HEK293 (cell line): ENCODE measurements at regions not wholly inside any gene's neighbourhood (a gene's known extent, or its start where the extent isn't known, plus 50 kb on each side); places are given as distances from the start of the nearest gene placed in this dataset.

Source experiments
- CTCF ChIA-PET: fragments of 350-600 bp; formaldehyde crosslinking; extraction: SDS; loops from one replicate; lab custom pipeline; 2021; ENCODE audit warnings: antibody characterized with exemption; lab: Yijun Ruan, JAX
- POLR2A ChIA-PET: fragments of 300-600 bp; formaldehyde crosslinking; extraction: SDS; loops from one replicate; lab custom pipeline; 2020; ENCODE audit warnings: antibody characterized with exemption, inconsistent platforms; lab: Yijun Ruan, JAX
- H3K27ac ChIP-seq: fragments of 200-500 bp; sonication (Bioruptor generic); 2 replicates; pipeline ENCODE4 v1.5.1; 2014; ENCODE audit warnings: low read depth, low read length, control low read depth, inconsistent platforms; ENCODE audit errors: extremely low read depth
- H3K36me3 ChIP-seq, 2 experiments: fragments of 200-500 bp in 1 of 2; sonication (Bioruptor generic) in 1 of 2; 1 replicate in 1 of 2; 2 replicates in 1 of 2; pipeline ENCODE4 v1.5.1; 2014 to 2017; ENCODE audit warnings: inconsistent platforms in 2 of 2, low read length in 2 of 2; ENCODE audit not compliant: control insufficient read depth in 2 of 2, insufficient read depth in 1 of 2
- H3K4me1 ChIP-seq: fragments of 200-500 bp; sonication (Bioruptor generic); 2 replicates; pipeline ENCODE4 v1.5.1; 2014; ENCODE audit warnings: mild to moderate bottlenecking, low read length, inconsistent platforms; ENCODE audit not compliant: control insufficient read depth, insufficient read depth
- H3K4me3 ChIP-seq: 2 replicates; pipeline ENCODE4 v1.5.1; 2011; ENCODE audit warnings: low read depth, mild to moderate bottlenecking, control low read depth, low read length, moderate library complexity
- H3K9me3 ChIP-seq: fragments of 200-500 bp; sonication (Bioruptor generic); 2 replicates; pipeline ENCODE4 v1.5.1; 2014; ENCODE audit warnings: low read depth, low read length, inconsistent platforms; ENCODE audit not compliant: control insufficient read depth, insufficient read depth
- BCL11B ChIP-seq: fragments of 450-650 bp; formaldehyde crosslinking; IDR thresholded peaks from 2 replicates; pipeline ENCODE4 v1.5.1; 2016; ENCODE audit warnings: low read depth, missing biosample characterization, missing genetic modification characterization
- FEZF1 ChIP-seq: fragments of 450-650 bp; formaldehyde crosslinking; IDR thresholded peaks from 2 replicates; pipeline ENCODE4 v1.5.1; 2016; ENCODE audit warnings: missing biosample characterization, missing genetic modification characterization
- GLIS1 ChIP-seq: fragments of 450-650 bp; formaldehyde crosslinking; IDR thresholded peaks from 2 replicates; pipeline ENCODE4 v1.5.1; 2016; ENCODE audit warnings: missing biosample characterization, missing genetic modification characterization
- GLIS2 ChIP-seq: fragments of 450-650 bp; formaldehyde crosslinking; IDR thresholded peaks from 2 replicates; pipeline ENCODE4 v1.5.1; 2016; ENCODE audit warnings: missing biosample characterization, missing genetic modification characterization
- HOXA7 ChIP-seq: sonication (generic); formaldehyde crosslinking; IDR thresholded peaks from 2 replicates; pipeline ENCODE4 v1.8.1; 2022; ENCODE audit warnings: missing genetic modification reagents, borderline replicate concordance
- PRDM1 ChIP-seq: fragments of 450-650 bp; formaldehyde crosslinking; IDR thresholded peaks from 2 replicates; pipeline ENCODE4; 2016; ENCODE audit warnings: missing biosample characterization, missing genetic modification characterization
- RBAK ChIP-seq: fragments of 450-650 bp; formaldehyde crosslinking; IDR thresholded peaks from 2 replicates; pipeline ENCODE4 v1.5.1; 2016; ENCODE audit warnings: missing biosample characterization, missing genetic modification characterization
- TRIM28 ChIP-seq: IDR thresholded peaks from 2 replicates; pipeline ENCODE4 v1.6.1; 2011; ENCODE audit warnings: low read length, control low read depth, borderline replicate concordance
- ZBTB8A ChIP-seq: fragments of 450-650 bp; formaldehyde crosslinking; IDR thresholded peaks from 2 replicates; pipeline ENCODE4 v1.5.1; 2016; ENCODE audit warnings: missing biosample characterization, missing genetic modification characterization
- ZEB2 ChIP-seq: fragments of 450-650 bp; formaldehyde crosslinking; IDR thresholded peaks from 2 replicates; pipeline ENCODE4 v1.5.1; 2016; ENCODE audit warnings: missing biosample characterization, missing genetic modification characterization
- ZNF175 ChIP-seq: fragments of 450-650 bp; formaldehyde crosslinking; IDR thresholded peaks from 2 replicates; pipeline ENCODE4 v1.5.1; 2016; ENCODE audit warnings: missing biosample characterization, missing genetic modification characterization
- ZNF202 ChIP-seq: fragments of 450-650 bp; formaldehyde crosslinking; IDR thresholded peaks from 2 replicates; pipeline ENCODE4 v1.5.1; 2016; ENCODE audit warnings: missing biosample characterization, missing genetic modification characterization, borderline replicate concordance
- ZNF280C ChIP-seq: fragments of 450-650 bp; formaldehyde crosslinking; IDR thresholded peaks from 2 replicates; pipeline ENCODE4 v1.5.1; 2016; ENCODE audit warnings: missing biosample characterization, missing genetic modification characterization
- ZNF280D ChIP-seq: fragments of 450-650 bp; formaldehyde crosslinking; IDR thresholded peaks from 2 replicates; pipeline ENCODE4 v1.5.1; 2016; ENCODE audit warnings: missing biosample characterization, missing genetic modification characterization
- ZNF311 ChIP-seq: fragments of 450-650 bp; formaldehyde crosslinking; IDR thresholded peaks from 2 replicates; pipeline ENCODE4 v1.5.1; 2017; ENCODE audit warnings: missing biosample characterization, missing genetic modification characterization, borderline replicate concordance
- ZNF350 ChIP-seq: fragments of 450-650 bp; formaldehyde crosslinking; IDR thresholded peaks from 2 replicates; pipeline ENCODE4 v1.5.0; 2017; ENCODE audit warnings: missing biosample characterization, mild to moderate bottlenecking, missing genetic modification characterization
- ZNF366 ChIP-seq: fragments of 450-650 bp; formaldehyde crosslinking; conservative IDR thresholded peaks from 2 replicates; pipeline ENCODE4 v1.5.1; 2016; ENCODE audit warnings: missing biosample characterization, missing genetic modification characterization
- ZNF426 ChIP-seq: fragments of 450-650 bp; formaldehyde crosslinking; IDR thresholded peaks from 2 replicates; pipeline ENCODE4 v1.5.1; 2017; ENCODE audit warnings: missing biosample characterization, missing genetic modification characterization, mild to moderate bottlenecking, inconsistent platforms, moderate library complexity
- ZNF48 ChIP-seq: fragments of 450-650 bp; formaldehyde crosslinking; IDR thresholded peaks from 2 replicates; pipeline ENCODE4 v1.5.1; 2016; ENCODE audit warnings: missing biosample characterization, missing genetic modification characterization
- ZNF501 ChIP-seq: fragments of 450-650 bp; formaldehyde crosslinking; IDR thresholded peaks from 2 replicates; pipeline ENCODE4 v1.5.1; 2016; ENCODE audit warnings: missing biosample characterization, missing genetic modification characterization
- ZNF521 ChIP-seq: fragments of 450-650 bp; formaldehyde crosslinking; IDR thresholded peaks from 2 replicates; pipeline ENCODE4 v1.5.1; 2017; ENCODE audit warnings: missing biosample characterization, mild to moderate bottlenecking, missing genetic modification characterization
- TF ChIP-seq, protein P1 (sequence below): fragments of 450-650 bp; formaldehyde crosslinking; IDR thresholded peaks from 2 replicates; pipeline ENCODE4 v1.5.1; 2016; ENCODE audit warnings: missing biosample characterization, missing genetic modification characterization

GRCh38 chr3:43958005-43958770 is 267.4 kb downstream of the ABHD5 start:
- ChIA-PET CTCF (no interaction called here), POLR2A (no interaction called here)
- no peak for TF ChIP-seq ZBTB8A (tag by site-specific recombination)
- TF ChIP-seq PRDM1 (tag by site-specific recombination): no peak
- TF ChIP-seq RBAK (tag by site-specific recombination): no peak
- TF ChIP-seq ZEB2 (tag by site-specific recombination): no peak
- TF ChIP-seq ZNF311 (tag by site-specific recombination): no peak
- no peak for TF ChIP-seq ZNF501 (tag by site-specific recombination)
- TF ChIP-seq ZNF350: no peak
- no peak for TF ChIP-seq BCL11B (tag by site-specific recombination)
- TF ChIP-seq FEZF1 (tag by site-specific recombination): no peak
- TF ChIP-seq ZNF366 (tag by site-specific recombination): no peak
- no peak for TF ChIP-seq ZNF280C (tag by site-specific recombination)
- TF ChIP-seq GLIS1 (tag by site-specific recombination): no peak
- Histone ChIP-seq H3K9me3 (no peaks in the 10 kb centered on the region), H3K4me3 (no peak overlapping the region), H3K27ac (no peak overlapping the region), H3K36me3 (no peaks in the 10 kb centered on the region), H3K4me1 (no peaks in the 10 kb centered on the region)

DNA sequence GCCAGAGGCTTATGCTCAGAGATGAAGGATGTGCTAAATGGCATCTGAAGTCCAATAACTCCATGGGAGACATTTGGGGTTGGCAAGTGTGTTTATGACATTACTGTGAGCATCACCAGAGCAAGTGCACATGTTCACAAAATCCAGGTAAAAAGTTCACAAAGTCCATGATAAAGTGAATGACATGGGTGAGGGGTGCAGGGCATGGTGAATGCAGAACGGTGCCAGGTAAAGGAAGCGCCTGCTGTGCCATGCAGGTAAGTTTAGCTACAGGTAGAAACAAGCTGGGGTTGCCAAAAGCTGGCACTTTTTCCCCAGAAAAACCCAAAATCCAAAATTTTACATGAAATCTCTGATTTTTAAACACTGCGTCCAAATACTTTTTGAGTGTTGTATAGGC is 268.2 kb downstream of the ABHD5 start:
- H3K4me3 ChIP-seq: no peak overlapping the region
- no peaks in the 10 kb centered on the region for H3K36me3 ChIP-seq
- ChIA-PET CTCF (no interaction called here), POLR2A (no interaction called here)
- no peaks in the 10 kb centered on the region for H3K4me1 ChIP-seq
- no peak overlapping the region for H3K27ac ChIP-seq
- no peaks in the 10 kb centered on the region for H3K9me3 ChIP-seq
- TF ChIP-seq, protein P1, sequence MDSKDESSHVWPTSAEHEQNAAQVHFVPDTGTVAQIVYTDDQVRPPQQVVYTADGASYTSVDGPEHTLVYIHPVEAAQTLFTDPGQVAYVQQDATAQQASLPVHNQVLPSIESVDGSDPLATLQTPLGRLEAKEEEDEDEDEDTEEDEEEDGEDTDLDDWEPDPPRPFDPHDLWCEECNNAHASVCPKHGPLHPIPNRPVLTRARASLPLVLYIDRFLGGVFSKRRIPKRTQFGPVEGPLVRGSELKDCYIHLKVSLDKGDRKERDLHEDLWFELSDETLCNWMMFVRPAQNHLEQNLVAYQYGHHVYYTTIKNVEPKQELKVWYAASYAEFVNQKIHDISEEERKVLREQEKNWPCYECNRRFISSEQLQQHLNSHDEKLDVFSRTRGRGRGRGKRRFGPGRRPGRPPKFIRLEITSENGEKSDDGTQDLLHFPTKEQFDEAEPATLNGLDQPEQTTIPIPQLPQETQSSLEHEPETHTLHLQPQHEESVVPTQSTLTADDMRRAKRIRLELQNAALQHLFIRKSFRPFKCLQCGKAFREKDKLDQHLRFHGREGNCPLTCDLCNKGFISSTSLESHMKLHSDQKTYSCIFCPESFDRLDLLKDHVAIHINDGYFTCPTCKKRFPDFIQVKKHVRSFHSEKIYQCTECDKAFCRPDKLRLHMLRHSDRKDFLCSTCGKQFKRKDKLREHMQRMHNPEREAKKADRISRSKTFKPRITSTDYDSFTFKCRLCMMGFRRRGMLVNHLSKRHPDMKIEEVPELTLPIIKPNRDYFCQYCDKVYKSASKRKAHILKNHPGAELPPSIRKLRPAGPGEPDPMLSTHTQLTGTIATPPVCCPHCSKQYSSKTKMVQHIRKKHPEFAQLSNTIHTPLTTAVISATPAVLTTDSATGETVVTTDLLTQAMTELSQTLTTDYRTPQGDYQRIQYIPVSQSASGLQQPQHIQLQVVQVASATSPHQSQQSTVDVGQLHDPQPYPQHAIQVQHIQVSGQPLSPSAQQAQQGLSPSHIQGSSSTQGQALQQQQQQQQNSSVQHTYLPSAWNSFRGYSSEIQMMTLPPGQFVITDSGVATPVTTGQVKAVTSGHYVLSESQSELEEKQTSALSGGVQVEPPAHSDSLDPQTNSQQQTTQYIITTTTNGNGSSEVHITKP (tag by site-specific recombination): no peak
- TF ChIP-seq ZBTB8A (tag by site-specific recombination): no peak
- TF ChIP-seq GLIS2 (tag by site-specific recombination): no peak
- TF ChIP-seq ZNF280D (tag by site-specific recombination): no peak
- TF ChIP-seq ZNF48 (tag by site-specific recombination): no peak
- TF ChIP-seq ZNF280C (tag by site-specific recombination): no peak
- TF ChIP-seq TRIM28: no peak
- no peak for TF ChIP-seq ZNF202 (tag by site-specific recombination)
- TF ChIP-seq ZNF175 (tag by site-specific recombination): no peak
- no peak for TF ChIP-seq ZNF426 (tag by site-specific recombination)
- no peak for TF ChIP-seq HOXA7
- TF ChIP-seq ZNF521 (tag by site-specific recombination): no peak
